ENCODE measurements at regions not wholly inside any gene's neighbourhood (a gene's known extent, or its start where the extent isn't known, plus 50 kb on each side); places are given as distances from the start of the nearest gene placed in this dataset.

DNA sequence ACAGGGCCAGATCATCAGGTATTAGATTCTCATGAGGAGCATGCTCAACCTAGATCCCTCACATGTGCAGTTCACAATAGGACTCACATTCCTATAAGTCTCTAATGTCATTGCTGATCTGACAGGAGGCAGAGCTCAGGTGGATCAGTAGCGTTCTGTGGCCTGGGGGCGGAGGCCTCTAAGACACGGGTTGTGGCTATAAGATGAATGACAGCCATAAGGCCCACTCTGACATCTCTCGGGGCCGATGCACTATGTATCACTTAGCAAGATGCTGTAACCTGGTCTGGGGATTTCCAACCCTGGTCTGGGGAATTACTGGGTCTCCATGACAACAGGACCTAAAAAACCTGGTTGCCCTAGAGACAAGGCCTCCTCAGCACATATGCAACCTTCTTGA is 932.7 kb downstream of the TBC1D22A start:
- TF ChIP-seq POLR2AphosphoS5 (IDR thresholded peaks at IDR 0.05; ENCODE audit: borderline replicate concordance, low read depth, low read length), result no peak
- TF ChIP-seq FOXP2 (optimal IDR thresholded peaks at IDR 0.05; ENCODE audit: control extremely low read depth, extremely low read length, insufficient read depth), result no peak
- TF ChIP-seq EZH2 (IDR thresholded peaks at IDR 0.05), result no peak
